ENCODE measurements at regions not wholly inside any gene's neighbourhood (a gene's known extent, or its start where the extent isn't known, plus 50 kb on each side); places are given as distances from the start of the nearest gene placed in this dataset.

GRCh38 chr16:80875616-80876015 is 71.2 kb upstream of the CDYL2 start:
- no peak for TF ChIP-seq CTCF (IDR thresholded peaks at IDR 0.05)
- no peak for TF ChIP-seq POLR2AphosphoS5 (IDR thresholded peaks at IDR 0.05)
- TF ChIP-seq POLR2A (IDR thresholded peaks at IDR 0.05), result no peak
